AG09319 (cell line): ENCODE measurements at regions not wholly inside any gene's neighbourhood (a gene's known extent, or its start where the extent isn't known, plus 50 kb on each side); places are given as distances from the start of the nearest gene placed in this dataset.

Source experiments
- DNase-seq: peaks from one replicate; pipeline ENCODE4 v3.0.0-alpha.2; 2010; ENCODE audit warnings: low read depth; ENCODE audit errors: extremely low read depth
- TF ChIP-seq, protein P1 (sequence below): IDR thresholded peaks from 2 replicates; pipeline ENCODE4 v1.5.1; 2011; ENCODE audit warnings: low read depth, mild to moderate bottlenecking, inconsistent platforms, low read length, moderate library complexity

DNA sequence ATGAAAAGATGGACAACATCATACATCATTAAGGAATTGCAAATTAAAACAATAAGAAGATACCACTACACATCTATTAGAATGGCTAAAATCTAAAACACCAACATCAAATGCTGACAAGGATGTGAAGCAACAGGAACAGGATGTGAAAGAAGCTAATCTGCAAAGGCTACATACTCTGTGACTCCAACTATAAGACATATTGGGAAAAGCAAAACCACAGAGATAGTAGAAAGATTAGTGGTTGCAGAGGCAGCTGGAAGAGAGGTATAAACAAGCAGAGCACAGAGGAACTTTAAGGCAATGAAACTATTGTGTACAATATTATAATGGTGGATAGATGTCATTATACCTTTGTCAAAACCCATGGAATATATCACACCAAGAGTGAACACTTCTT, 393.7 kb upstream of the RAB6C start:
- TF ChIP-seq, protein P1, sequence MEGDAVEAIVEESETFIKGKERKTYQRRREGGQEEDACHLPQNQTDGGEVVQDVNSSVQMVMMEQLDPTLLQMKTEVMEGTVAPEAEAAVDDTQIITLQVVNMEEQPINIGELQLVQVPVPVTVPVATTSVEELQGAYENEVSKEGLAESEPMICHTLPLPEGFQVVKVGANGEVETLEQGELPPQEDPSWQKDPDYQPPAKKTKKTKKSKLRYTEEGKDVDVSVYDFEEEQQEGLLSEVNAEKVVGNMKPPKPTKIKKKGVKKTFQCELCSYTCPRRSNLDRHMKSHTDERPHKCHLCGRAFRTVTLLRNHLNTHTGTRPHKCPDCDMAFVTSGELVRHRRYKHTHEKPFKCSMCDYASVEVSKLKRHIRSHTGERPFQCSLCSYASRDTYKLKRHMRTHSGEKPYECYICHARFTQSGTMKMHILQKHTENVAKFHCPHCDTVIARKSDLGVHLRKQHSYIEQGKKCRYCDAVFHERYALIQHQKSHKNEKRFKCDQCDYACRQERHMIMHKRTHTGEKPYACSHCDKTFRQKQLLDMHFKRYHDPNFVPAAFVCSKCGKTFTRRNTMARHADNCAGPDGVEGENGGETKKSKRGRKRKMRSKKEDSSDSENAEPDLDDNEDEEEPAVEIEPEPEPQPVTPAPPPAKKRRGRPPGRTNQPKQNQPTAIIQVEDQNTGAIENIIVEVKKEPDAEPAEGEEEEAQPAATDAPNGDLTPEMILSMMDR: no peak
- DNase-seq: no peak

DNA sequence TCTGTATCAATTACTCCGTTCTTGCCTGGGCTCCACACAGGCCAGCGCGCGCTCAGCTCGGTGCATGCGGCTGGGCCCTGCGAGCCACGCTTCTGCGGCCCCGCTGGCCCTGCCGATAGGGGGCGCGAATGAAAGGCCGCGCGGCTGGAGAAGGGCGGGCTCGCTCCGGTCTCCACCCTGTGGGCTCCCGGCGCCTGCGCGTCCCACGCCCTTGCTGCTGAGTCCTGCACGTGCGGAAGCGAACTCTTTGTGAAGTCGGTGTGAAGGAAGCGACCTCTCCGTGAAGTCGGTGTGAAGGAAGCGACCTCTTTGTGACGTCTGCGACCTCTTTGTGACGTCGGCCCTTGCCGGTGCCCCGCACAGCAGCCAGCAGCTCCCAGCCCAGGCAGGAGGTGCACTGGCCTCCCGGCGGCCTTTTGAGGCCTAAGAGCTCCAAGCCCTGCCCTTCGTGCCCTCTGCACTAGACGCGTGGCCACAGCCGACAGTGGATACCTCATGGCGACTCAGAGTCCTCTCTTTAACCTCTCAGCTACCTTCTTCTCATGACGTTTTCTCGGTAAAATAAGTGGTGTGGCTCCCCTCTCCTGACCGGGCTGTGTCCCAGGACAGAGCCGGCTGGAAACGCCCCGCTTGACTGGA, 391.9 kb upstream of the RAB6C start:
- DNase-seq: no peak
- TF ChIP-seq, protein P1: no peak

DNA sequence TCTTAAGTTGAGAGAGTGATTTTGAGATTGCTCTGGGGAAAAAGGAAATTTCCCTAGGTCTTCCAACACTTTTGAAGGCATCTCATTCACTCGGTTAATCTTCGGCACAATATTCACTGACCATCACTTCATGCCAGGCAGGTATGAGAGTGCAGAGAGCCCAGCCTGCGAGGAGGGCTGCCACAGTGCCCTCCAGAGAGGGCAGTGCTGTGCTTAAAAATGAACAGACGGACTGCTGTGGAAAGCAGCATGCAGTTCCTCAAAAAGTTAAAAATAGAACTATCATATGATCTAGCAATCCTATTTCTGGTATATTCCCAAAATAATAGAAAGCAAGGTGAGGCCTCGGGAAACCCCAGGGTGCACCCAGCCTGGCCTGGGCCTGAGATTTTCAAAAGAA, 374.9 kb upstream of the RAB6C start:
- no peak for DNase-seq
- TF ChIP-seq, protein P1: no peak

DNA sequence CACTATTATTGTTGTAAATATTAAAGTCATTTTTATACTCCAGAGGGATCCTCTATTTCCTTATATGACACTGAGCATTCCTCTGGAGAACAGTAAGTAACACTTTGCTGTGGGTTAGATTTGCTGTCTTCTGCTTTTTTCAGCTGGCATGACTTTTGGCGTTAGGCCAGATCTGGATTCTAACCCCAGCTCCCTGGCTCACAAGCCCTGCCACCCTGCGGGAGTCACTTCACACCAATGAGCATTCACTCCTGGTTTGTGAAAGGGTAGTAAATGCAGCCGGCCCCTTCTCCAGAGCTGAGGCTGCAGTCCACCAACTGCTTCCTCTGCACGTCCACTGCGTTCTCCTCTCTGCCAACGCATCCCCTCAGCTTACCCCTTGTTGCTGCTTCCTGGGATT, 373.8 kb upstream of the RAB6C start:
- no peak for DNase-seq
- TF ChIP-seq, protein P1: no peak

DNA sequence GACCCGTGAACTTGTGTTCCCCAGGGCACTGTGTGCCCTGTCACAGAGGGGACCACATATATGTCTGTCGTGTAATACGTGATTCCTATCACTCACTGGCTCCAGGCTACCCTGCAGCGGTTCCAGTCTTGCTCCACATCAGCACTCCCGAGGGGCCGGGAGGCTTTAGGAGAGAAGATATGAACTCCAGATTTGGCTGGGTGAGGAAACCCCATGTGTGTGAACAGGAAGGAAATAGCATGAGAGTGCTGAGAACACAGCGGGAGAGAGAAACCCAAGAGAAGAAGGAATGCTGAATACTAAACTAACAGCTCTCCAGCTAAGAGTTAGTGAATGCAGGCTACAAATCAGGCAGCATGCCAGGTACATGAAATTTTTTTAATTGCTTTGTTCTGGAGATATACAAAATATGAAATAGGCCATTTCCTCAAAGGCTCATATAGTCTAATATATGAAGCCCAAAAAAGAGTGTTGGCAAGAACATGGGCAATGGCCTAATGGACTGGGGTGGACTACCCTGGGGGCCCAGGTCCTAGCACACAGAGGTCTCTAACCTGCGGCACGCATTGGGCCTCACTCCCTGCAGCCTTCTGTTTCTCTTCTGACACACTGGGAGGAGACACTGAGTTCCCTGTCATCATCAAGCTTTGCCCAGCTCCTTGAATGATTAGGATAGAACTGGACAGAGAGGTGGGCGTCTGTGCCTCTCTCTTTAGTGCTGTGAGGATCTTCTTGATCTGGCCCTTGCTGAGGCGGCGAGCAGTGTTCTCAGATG, 372.8 kb upstream of the RAB6C start:
- DNase-seq: no peak
- TF ChIP-seq, protein P1: no peak

DNA sequence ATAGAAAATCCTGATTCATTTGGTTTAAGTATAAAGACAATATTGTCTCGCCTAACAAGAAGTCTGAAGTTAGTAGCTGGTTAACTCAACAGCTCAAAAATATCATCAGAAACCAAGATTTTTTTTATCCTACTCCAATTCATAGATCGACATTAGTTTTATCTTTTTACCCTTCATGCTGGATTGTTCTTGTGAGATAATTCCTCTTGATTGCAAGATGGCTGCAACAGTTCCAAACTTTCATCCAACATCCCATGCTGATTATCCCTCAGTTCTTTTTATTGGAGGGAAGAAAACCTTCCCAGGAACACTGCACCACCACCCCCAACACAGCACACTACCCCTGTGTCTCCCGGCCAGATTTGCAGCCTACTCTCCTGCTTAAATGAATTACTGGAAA, 370.2 kb upstream of the RAB6C start:
- TF ChIP-seq, protein P1: no peak
- no peak for DNase-seq

DNA sequence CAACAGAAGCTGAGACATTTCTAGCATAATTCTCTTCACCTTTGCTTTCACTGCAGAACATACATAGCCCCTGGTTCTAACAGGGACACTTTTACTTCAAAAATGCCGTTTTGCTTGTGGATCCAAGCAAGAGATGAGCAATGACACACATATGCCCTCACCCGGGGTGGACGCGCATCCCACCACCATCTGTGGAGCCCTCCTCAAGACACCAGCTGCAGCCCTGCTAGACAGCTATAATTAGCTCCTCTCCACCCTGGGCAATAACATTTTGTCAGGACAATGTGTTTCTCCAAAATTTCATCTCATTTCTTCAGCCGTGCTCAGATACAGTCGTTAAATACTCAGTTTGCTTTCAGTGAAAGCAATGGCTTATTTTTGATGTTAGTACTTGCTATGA, 368.7 kb upstream of the RAB6C start:
- TF ChIP-seq, protein P1: no peak
- DNase-seq: no peak
